Mucosa of descending colon (tissue), 3 donors: ENCODE measurements at regions not wholly inside any gene's neighbourhood (a gene's known extent, or its start where the extent isn't known, plus 50 kb on each side); places are given as distances from the start of the nearest gene placed in this dataset.

ENCODE experiments used
- ATAC-seq: fragments of 200-7000 bp; cut with Tn5 transposase; one replicate; pipeline ENCODE4 v1.9.1; 2020; ENCODE audit warnings: mild to moderate bottlenecking, moderate library complexity
- DNase-seq, 3 donors: peaks; one replicate each; pipeline ENCODE4 v3.0.0-alpha.2; 2020
- H3K36me3 ChIP-seq: fragments of 200-600 bp; one replicate; pipeline ENCODE4 v1.8.0; 2021; ENCODE audit warnings: low read depth, mild to moderate bottlenecking
- H3K4me1 ChIP-seq: fragments of 200-600 bp; one replicate; pipeline ENCODE4 v1.8.0; 2021; ENCODE audit warnings: low read depth, mild to moderate bottlenecking
- H3K4me3 ChIP-seq: fragments of 200-600 bp; one replicate; pipeline ENCODE4 v1.8.0; 2021; ENCODE audit warnings: mild to moderate bottlenecking
- H3K9me3 ChIP-seq: fragments of 200-600 bp; one replicate; pipeline ENCODE4 v1.8.0; 2021; ENCODE audit warnings: mild to moderate bottlenecking
- CTCF ChIP-seq: fragments of 200-600 bp; IDR thresholded peaks from one replicate; pipeline ENCODE4 v1.8.0; 2022; ENCODE audit warnings: antibody characterized with exemption, mild to moderate bottlenecking
- intact Hi-C, 2 donors: fragments of 100-400 bp; cut with DNase I in 1 of 2; cut with micrococcal nuclease in 1 of 2; formaldehyde crosslinking; loops; one replicate each; pipeline versions ENCODE4 v1.11.0 to v1.11.1; 2022; cut with DNase I, micrococcal nuclease
- donor health status: DM: no; HTN: no; CAD: no; lungs with moderate emphysema.
- donor health status: DM: no; HTN: no; CAD: no.
- donor health status: DM: no; HTN: yes; CAD: no.

- no peak for ATAC-seq
Observed at GRCh38 chr15:38186507-38186906, 66.1 kb upstream of the SPRED1 start.

GRCh38 chr15:38187630-38188313 lies 64.9 kb upstream of the SPRED1 start:
- intact Hi-C loops, result no loop called here
- no peaks in the 10 kb centered on the region for H3K4me1 ChIP-seq
- H3K9me3 ChIP-seq, result no peaks in the 10 kb centered on the region
- no peak for ATAC-seq
- no peak for DNase-seq
- no peaks in the 10 kb centered on the region for H3K36me3 ChIP-seq
- TF ChIP-seq CTCF, result no peak
- H3K4me3 ChIP-seq, result no peak overlapping the region

More at GRCh38 chr15:38186507-38186906, 66.1 kb upstream of the SPRED1 start:
- Histone ChIP-seq H3K4me1 (no peaks in the 10 kb centered on the region), H3K9me3 (no peaks in the 10 kb centered on the region), H3K4me3 (no peak overlapping the region), H3K36me3 (no peaks in the 10 kb centered on the region)
- intact Hi-C loops, result no loop called here
- DNase-seq, result no peak
- no peak for TF ChIP-seq CTCF

GRCh38 chr15:38189671-38190295 lies 62.9 kb upstream of the SPRED1 start:
- no peak for DNase-seq
- no peak for ATAC-seq
- intact Hi-C loops, result no loop called here

GRCh38 chr15:38190501-38190900 lies 62.1 kb upstream of the SPRED1 start:
- no peaks in the 10 kb centered on the region for H3K36me3 ChIP-seq
- DNase-seq, result no peak
- no peaks in the 10 kb centered on the region for H3K4me1 ChIP-seq

More at GRCh38 chr15:38189671-38190295, 62.9 kb upstream of the SPRED1 start:
- Histone ChIP-seq H3K36me3 (no peaks in the 10 kb centered on the region), H3K9me3 (no peaks in the 10 kb centered on the region), H3K4me3 (no peak overlapping the region), H3K4me1 (no peaks in the 10 kb centered on the region)
- TF ChIP-seq CTCF, result no peak

GRCh38 chr15:38192496-38192895 lies 60.1 kb upstream of the SPRED1 start:
- DNase-seq (no peak), ATAC-seq (no peak)
- Histone ChIP-seq H3K4me1 (no peaks in the 10 kb centered on the region), H3K4me3 (no peak overlapping the region), H3K9me3 (no peaks in the 10 kb centered on the region), H3K36me3 (no peaks in the 10 kb centered on the region)
- no peak for TF ChIP-seq CTCF
- intact Hi-C loops, result no loop called here

More at GRCh38 chr15:38190501-38190900, 62.1 kb upstream of the SPRED1 start:
- ATAC-seq, result no peak
- intact Hi-C loops, result no loop called here
- Histone ChIP-seq H3K9me3 (no peaks in the 10 kb centered on the region), H3K4me3 (no peak overlapping the region)
- TF ChIP-seq CTCF, result no peak
